K562 (cell line): ENCODE measurements at regions not wholly inside any gene's neighbourhood (a gene's known extent, or its start where the extent isn't known, plus 50 kb on each side); places are given as distances from the start of the nearest gene placed in this dataset.

Experiments used
- ATAC-seq: fragments of 200-7000 bp; cut with Tn5 transposase; 3 replicates; pipeline ENCODE4 v1.9.1; 2020; ENCODE audit warnings: moderate library complexity
- BruUV-seq: library from RNA; stranded (reverse); fragments of 400-500 nt; replicated peaks from 2 replicates; lab custom pipeline; 2021; lab: Mats Ljungman, UMichigan
- CTCF ChIA-PET: fragments of 300-600 bp; formaldehyde crosslinking; extraction: SDS; loops from one replicate; lab custom pipeline; 2021; ENCODE audit warnings: low intra/inter-chr PET ratio; lab: Yijun Ruan, JAX
- POLR2A ChIA-PET: fragments of 300-600, 350-650 bp; sonication (Branson Sonifier 250); formaldehyde crosslinking; extraction: SDS; loops from one replicate; lab custom pipeline; 2021; ENCODE audit warnings: antibody characterized with exemption, inconsistent platforms; lab: Yijun Ruan, JAX
- DNase-seq, 4 experiments: peaks; one replicate each; pipeline versions ENCODE4 v3.0.0 to v3.0.0-alpha.2; 2011 to 2018; ENCODE audit warnings: low spot score in 3 of 4, mixed read lengths in 3 of 4; ENCODE audit errors: extremely low read depth in 1 of 4
- FAIRE-seq: peaks from 2 replicates; lab custom pipeline; 2011; peaks lifted over from hg19 to GRCh38; lab: Jason Lieb, UNC
- H2AFZ ChIP-seq: 2 replicates; pipeline ENCODE4 v1.6.0; 2011; ENCODE audit warnings: low read depth, low read length, control low read depth, inconsistent platforms
- H3K27ac ChIP-seq: fragments of 200-600 bp; 3 replicates; pipeline ENCODE4 v1.8.0; 2011; ENCODE audit warnings: low read depth, mild to moderate bottlenecking, control low read depth, inconsistent platforms, low read length, moderate library complexity, mixed read lengths; ENCODE audit errors: extremely low read depth
- H3K27me3 ChIP-seq, 2 experiments: fragments of 300-600 bp in 1 of 2; 2 replicates in 1 of 2; 3 replicates in 1 of 2; pipeline versions ENCODE4 v1.6.0 to v1.8.0; 2011; ENCODE audit warnings: inconsistent platforms in 2 of 2, low read length in 2 of 2, mild to moderate bottlenecking in 1 of 2, mixed read lengths in 1 of 2, moderate library complexity in 1 of 2; ENCODE audit not compliant: control insufficient read depth in 2 of 2, insufficient read depth in 2 of 2
- H3K36me3 ChIP-seq: fragments of 300-600 bp; 3 replicates; pipeline ENCODE4 v1.8.0; 2011; ENCODE audit warnings: mild to moderate bottlenecking, low read length, inconsistent platforms; ENCODE audit not compliant: control insufficient read depth, insufficient read depth
- H3K4me1 ChIP-seq, 2 experiments: fragments of 200-600 bp in 1 of 2; replicated peaks in 1 of 2; 2 replicates in 1 of 2; 3 replicates in 1 of 2; pipeline versions ENCODE4 v1.5.1 to v1.8.0; 2011; ENCODE audit warnings: inconsistent platforms in 2 of 2, low read length in 2 of 2, mild to moderate bottlenecking in 1 of 2, mixed read lengths in 1 of 2, moderate library complexity in 1 of 2; ENCODE audit not compliant: control insufficient read depth in 2 of 2, insufficient read depth in 2 of 2
- H3K4me2 ChIP-seq: 2 replicates; pipeline ENCODE4 v1.6.1; 2011; ENCODE audit warnings: low read length, control low read depth, inconsistent platforms, mixed read lengths; ENCODE audit not compliant: insufficient read depth
- H3K4me3 ChIP-seq: fragments of 200-600 bp; sonication (generic), shearing (Covaris generic); 2 replicates; pipeline ENCODE4 v1.5.1; 2016; ENCODE audit warnings: control low read depth, inconsistent platforms
- H3K79me2 ChIP-seq: fragments of 200-600 bp; 3 replicates; pipeline ENCODE4 v1.8.0; 2011; ENCODE audit warnings: low read length, inconsistent platforms; ENCODE audit not compliant: control insufficient read depth, insufficient read depth
- H3K9ac ChIP-seq, 2 experiments: 2 replicates each; pipeline versions ENCODE4 v1.6.0 to v1.6.1; 2011; ENCODE audit warnings: low read depth in 2 of 2, low read length in 2 of 2, control low read depth in 1 of 2, inconsistent platforms in 1 of 2, mild to moderate bottlenecking in 1 of 2, mixed read lengths in 1 of 2; ENCODE audit not compliant: insufficient read depth in 1 of 2
- H3K9me1 ChIP-seq: one replicate; pipeline ENCODE4 v1.6.0; 2011; ENCODE audit warnings: inconsistent platforms, mild to moderate bottlenecking, low read length, moderate library complexity; ENCODE audit not compliant: control insufficient read depth, insufficient read depth
- H3K9me3 ChIP-seq: replicated peaks from 2 replicates; pipeline ENCODE4 v1.5.1; 2011; ENCODE audit warnings: low read depth, low read length, inconsistent platforms; ENCODE audit not compliant: control insufficient read depth, insufficient read depth
- H4K20me1 ChIP-seq: replicated peaks from 2 replicates; pipeline ENCODE4 v1.6.1; 2011; ENCODE audit warnings: low read length, inconsistent platforms, mixed read lengths; ENCODE audit not compliant: control insufficient read depth, insufficient read depth
- MTA1 ChIP-seq: fragments of 450-650 bp; IDR thresholded peaks from 2 replicates; pipeline ENCODE4 v1.6.1; 2017; ENCODE audit warnings: borderline replicate concordance
- ZFPM2 ChIP-seq: fragments of 250-450 bp; sonication (Bioruptor Pico); IDR thresholded peaks from 2 replicates; pipeline ENCODE4 v1.5.1; 2022; ENCODE audit warnings: mild to moderate bottlenecking
- WGBS: fragments of 100-300 bp; shearing (Covaris generic); methylation state at CpG from one replicate; pipeline ENCODE4 v1.1.6; 2016; ENCODE audit warnings: low coverage, mixed read lengths; ENCODE audit not compliant: insufficient coverage; ENCODE audit errors: missing lambda C conversion rate; 5-methylcytosine and 5-hydroxymethylcytosine counted together
- in situ Hi-C: fragments of 300-500 bp; cut with MboI; formaldehyde crosslinking; loops from 4 replicates; pipeline ENCODE4 v1.15.0; 2018; ENCODE audit warnings: inconsistent platforms, mixed read lengths
- intact Hi-C: fragments of 100-400 bp; cut with micrococcal nuclease; formaldehyde crosslinking; loops from 2 replicates; pipeline ENCODE4 v1.14.2; 2022
- TF ChIP-seq, protein P1 (sequence below): fragments of 250-450 bp; sonication (Bioruptor Pico); IDR thresholded peaks from 2 replicates; pipeline ENCODE4 v1.8.0; 2021; ENCODE audit warnings: moderate library complexity, mild to moderate bottlenecking, inconsistent platforms
- TF ChIP-seq, protein P2 (sequence below): sonication (generic); formaldehyde crosslinking; IDR thresholded peaks from 2 replicates; pipeline ENCODE4 v1.8.0; 2022; ENCODE audit warnings: mild to moderate bottlenecking, missing genetic modification reagents

DNA sequence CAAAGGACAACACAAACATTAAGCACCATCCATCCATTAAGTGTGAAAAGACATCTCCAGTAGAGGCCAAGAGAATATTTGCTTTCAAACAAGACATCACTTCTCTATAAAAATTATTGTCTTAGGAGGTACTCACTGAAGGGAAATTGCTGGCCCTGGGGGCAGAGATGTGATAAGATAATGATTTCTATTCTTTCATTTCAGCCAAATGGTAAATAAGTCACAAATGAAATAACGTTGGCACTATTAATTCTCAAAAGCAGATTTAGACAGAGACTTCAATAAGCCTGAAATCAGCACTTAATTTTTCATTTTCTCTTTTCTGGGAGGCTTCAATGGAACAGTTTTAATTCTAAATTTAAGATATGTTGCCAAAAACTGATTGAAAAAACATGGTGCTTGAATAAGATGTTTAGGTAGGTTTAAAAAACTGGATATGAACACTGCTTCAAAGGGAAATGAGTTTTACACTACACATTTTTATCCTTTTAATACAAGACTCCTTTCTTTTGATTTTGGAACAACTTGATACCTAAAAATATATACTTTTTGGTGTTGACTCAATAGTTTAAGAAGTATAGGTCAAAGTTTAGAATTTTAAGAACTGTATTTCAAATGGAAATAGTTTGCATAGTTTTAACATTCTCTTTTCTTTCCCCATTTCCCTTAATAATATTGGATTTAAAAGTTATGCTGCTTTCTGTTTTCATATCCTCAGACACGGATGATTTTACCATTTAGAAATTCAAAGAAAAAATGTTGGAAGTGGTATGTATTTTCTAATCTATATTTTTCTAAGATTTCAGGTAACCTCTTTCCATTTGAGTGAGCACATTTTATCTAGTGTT lies 204.0 kb downstream of the AHR start:
- no peaks in the 10 kb centered on the region for H3K79me2 ChIP-seq
- intact Hi-C loops (no loop called here), in situ Hi-C loops (no loop called here)
- FAIRE-seq (no peak), ATAC-seq (no peak), DNase-seq (no peak)
- no peaks in the 10 kb centered on the region for H4K20me1 ChIP-seq
- H3K27me3 ChIP-seq = no peaks in the 10 kb centered on the region
- no TSS peak for BruUV-seq
- no peaks in the 10 kb centered on the region; the same call in 1 of the 2 replicates for H3K9me3 ChIP-seq
- H3K4me1 ChIP-seq = no peaks in the 10 kb centered on the region
- ChIA-PET POLR2A (no interaction called here), CTCF (interaction anchor here (0.6 to 0.7 kb wide), 2 partner anchors 318 to 1806 kb away, joined by 3 to 5 read pairs; no protein-coding TSS in a partner anchor)
- no peak overlapping the region for H3K4me2 ChIP-seq
- no peaks in the 10 kb centered on the region for H3K36me3 ChIP-seq
- WGBS = 0% methylated on average over 2 of the region's 2 CpGs
- TF ChIP-seq MTA1 = no peak
- TF ChIP-seq ZFPM2 (CRISPR knock-in tag) = no peak
- TF ChIP-seq, protein P1, sequence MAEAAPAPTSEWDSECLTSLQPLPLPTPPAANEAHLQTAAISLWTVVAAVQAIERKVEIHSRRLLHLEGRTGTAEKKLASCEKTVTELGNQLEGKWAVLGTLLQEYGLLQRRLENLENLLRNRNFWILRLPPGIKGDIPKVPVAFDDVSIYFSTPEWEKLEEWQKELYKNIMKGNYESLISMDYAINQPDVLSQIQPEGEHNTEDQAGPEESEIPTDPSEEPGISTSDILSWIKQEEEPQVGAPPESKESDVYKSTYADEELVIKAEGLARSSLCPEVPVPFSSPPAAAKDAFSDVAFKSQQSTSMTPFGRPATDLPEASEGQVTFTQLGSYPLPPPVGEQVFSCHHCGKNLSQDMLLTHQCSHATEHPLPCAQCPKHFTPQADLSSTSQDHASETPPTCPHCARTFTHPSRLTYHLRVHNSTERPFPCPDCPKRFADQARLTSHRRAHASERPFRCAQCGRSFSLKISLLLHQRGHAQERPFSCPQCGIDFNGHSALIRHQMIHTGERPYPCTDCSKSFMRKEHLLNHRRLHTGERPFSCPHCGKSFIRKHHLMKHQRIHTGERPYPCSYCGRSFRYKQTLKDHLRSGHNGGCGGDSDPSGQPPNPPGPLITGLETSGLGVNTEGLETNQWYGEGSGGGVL (CRISPR knock-in tag) = no peak
- TF ChIP-seq, protein P2, sequence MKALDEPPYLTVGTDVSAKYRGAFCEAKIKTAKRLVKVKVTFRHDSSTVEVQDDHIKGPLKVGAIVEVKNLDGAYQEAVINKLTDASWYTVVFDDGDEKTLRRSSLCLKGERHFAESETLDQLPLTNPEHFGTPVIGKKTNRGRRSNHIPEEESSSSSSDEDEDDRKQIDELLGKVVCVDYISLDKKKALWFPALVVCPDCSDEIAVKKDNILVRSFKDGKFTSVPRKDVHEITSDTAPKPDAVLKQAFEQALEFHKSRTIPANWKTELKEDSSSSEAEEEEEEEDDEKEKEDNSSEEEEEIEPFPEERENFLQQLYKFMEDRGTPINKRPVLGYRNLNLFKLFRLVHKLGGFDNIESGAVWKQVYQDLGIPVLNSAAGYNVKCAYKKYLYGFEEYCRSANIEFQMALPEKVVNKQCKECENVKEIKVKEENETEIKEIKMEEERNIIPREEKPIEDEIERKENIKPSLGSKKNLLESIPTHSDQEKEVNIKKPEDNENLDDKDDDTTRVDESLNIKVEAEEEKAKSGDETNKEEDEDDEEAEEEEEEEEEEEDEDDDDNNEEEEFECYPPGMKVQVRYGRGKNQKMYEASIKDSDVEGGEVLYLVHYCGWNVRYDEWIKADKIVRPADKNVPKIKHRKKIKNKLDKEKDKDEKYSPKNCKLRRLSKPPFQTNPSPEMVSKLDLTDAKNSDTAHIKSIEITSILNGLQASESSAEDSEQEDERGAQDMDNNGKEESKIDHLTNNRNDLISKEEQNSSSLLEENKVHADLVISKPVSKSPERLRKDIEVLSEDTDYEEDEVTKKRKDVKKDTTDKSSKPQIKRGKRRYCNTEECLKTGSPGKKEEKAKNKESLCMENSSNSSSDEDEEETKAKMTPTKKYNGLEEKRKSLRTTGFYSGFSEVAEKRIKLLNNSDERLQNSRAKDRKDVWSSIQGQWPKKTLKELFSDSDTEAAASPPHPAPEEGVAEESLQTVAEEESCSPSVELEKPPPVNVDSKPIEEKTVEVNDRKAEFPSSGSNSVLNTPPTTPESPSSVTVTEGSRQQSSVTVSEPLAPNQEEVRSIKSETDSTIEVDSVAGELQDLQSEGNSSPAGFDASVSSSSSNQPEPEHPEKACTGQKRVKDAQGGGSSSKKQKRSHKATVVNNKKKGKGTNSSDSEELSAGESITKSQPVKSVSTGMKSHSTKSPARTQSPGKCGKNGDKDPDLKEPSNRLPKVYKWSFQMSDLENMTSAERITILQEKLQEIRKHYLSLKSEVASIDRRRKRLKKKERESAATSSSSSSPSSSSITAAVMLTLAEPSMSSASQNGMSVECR (CRISPR knock-in tag) = no peak
- no peak overlapping the region for H3K4me3 ChIP-seq
- H3K9me1 ChIP-seq = no peaks in the 10 kb centered on the region
- no peak overlapping the region for H2AFZ ChIP-seq
- H3K9ac ChIP-seq = no peak overlapping the region
- H3K27ac ChIP-seq = no peak overlapping the region
